ENCODE measurements at regions not wholly inside any gene's neighbourhood (a gene's known extent, or its start where the extent isn't known, plus 50 kb on each side); places are given as distances from the start of the nearest gene placed in this dataset.

GRCh38 chr5:144941004-144941403 lies 770.3 kb downstream of the KCTD16 start:
- TF ChIP-seq ZFP30 (CRISPR knock-in tag; IDR thresholded peaks at IDR 0.05), result no peak
- peak; percentile 42; the same call in 1 of the 2 replicates for TF ChIP-seq ISL1 (CRISPR knock-in tag; IDR thresholded peaks at IDR 0.05)
- TF ChIP-seq ESRRG (CRISPR knock-in tag; IDR thresholded peaks at IDR 0.05), result no peak
- TF ChIP-seq TCF4 (CRISPR knock-in tag; IDR thresholded peaks at IDR 0.05; ENCODE audit: borderline replicate concordance), result peak; percentile 90
- no peak for TF ChIP-seq BACH2 (CRISPR knock-in tag; IDR thresholded peaks at IDR 0.05; ENCODE audit: borderline replicate concordance)
- no peak for TF ChIP-seq ARNTL (CRISPR knock-in tag; IDR thresholded peaks at IDR 0.05; ENCODE audit: borderline replicate concordance, low read depth)
- no peak for TF ChIP-seq TOX (CRISPR knock-in tag; IDR thresholded peaks at IDR 0.05; ENCODE audit: borderline replicate concordance)
- no peak for TF ChIP-seq OSR1 (CRISPR knock-in tag; IDR thresholded peaks at IDR 0.05)
- 0 out of 2 replicates have a peak, but pooled peaks have one; percentile 24 for TF ChIP-seq CSRNP3 (CRISPR knock-in tag; IDR thresholded peaks at IDR 0.05)
- no peak for TF ChIP-seq ZNF70 (CRISPR knock-in tag; IDR thresholded peaks at IDR 0.05)
- TF ChIP-seq TSHZ2 (CRISPR knock-in tag; IDR thresholded peaks at IDR 0.05), result peak; percentile 66; the same call in 1 of the 2 replicates
- ATAC-seq, result no peak

GRCh38 chr5:144918371-144918770 lies 747.7 kb downstream of the KCTD16 start:
- ATAC-seq, result no peak
- TF ChIP-seq ZNF565 (CRISPR knock-in tag; conservative IDR thresholded peaks at IDR 0.05; ENCODE audit: low read depth) (no peak), OSR1 (CRISPR knock-in tag; IDR thresholded peaks at IDR 0.05) (no peak), CSRNP3 (CRISPR knock-in tag; IDR thresholded peaks at IDR 0.05) (no peak), ARNTL (CRISPR knock-in tag; IDR thresholded peaks at IDR 0.05; ENCODE audit: borderline replicate concordance, low read depth) (no peak), TCF4 (CRISPR knock-in tag; IDR thresholded peaks at IDR 0.05; ENCODE audit: borderline replicate concordance) (no peak), TSHZ2 (CRISPR knock-in tag; IDR thresholded peaks at IDR 0.05) (no peak), BACH2 (CRISPR knock-in tag; IDR thresholded peaks at IDR 0.05; ENCODE audit: borderline replicate concordance) (no peak), ZNF8 (CRISPR knock-in tag; IDR thresholded peaks at IDR 0.05) (no peak), ZC3H10 (CRISPR knock-in tag; IDR thresholded peaks at IDR 0.05) (no peak), PATZ1 (CRISPR knock-in tag; IDR thresholded peaks at IDR 0.05; ENCODE audit: borderline replicate concordance) (no peak), SNAI2 (CRISPR knock-in tag; IDR thresholded peaks at IDR 0.05) (no peak), ESRRG (CRISPR knock-in tag; IDR thresholded peaks at IDR 0.05) (no peak), ISL1 (CRISPR knock-in tag; IDR thresholded peaks at IDR 0.05) (no peak), POU6F1 (CRISPR knock-in tag; IDR thresholded peaks at IDR 0.05; ENCODE audit: borderline replicate concordance, low read depth) (no peak), ZFP3 (CRISPR knock-in tag; IDR thresholded peaks at IDR 0.05) (no peak), CREB5 (CRISPR knock-in tag; IDR thresholded peaks at IDR 0.05; ENCODE audit: low read depth) (no peak), PPARA (CRISPR knock-in tag; IDR thresholded peaks at IDR 0.05; ENCODE audit: borderline replicate concordance) (no peak)
